ENCODE measurements at regions not wholly inside any gene's neighbourhood (a gene's known extent, or its start where the extent isn't known, plus 50 kb on each side); places are given as distances from the start of the nearest gene placed in this dataset.

DNA sequence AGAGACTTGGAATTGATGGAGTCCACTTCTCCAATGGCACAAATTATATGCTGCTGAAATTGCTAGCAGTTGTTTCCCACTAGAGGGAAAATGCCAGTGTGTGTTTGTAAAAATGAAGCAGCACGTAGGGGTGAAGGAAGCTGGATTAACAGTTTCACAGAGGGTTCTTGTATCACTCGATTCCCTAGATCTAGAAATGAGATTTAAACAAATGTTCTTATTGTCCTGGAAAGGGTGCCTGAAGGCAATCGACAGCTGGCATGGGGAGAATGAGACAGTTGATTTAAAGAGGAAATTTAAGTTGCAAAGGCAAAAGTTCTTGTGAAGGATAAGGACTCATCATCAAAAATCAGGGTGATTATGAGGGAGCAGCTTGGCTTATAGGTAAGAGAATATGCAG, 234.8 kb upstream of the ARPP21 start:
- no peaks in the 10 kb centered on the region for H3K4me1 ChIP-seq
- no peak overlapping the region for H3K27ac ChIP-seq
- H3K36me3 ChIP-seq: no peaks in the 10 kb centered on the region
- no peaks in the 10 kb centered on the region for H3K9me3 ChIP-seq
- intact Hi-C loops (cut with DNase I): no loop called here
- TF ChIP-seq CTCF (IDR thresholded peaks at IDR 0.05): no peak
- H3K27me3 ChIP-seq: no peaks in the 10 kb centered on the region
- no peak overlapping the region for H3K4me3 ChIP-seq
- DNase-seq (ENCODE audit: low spot score in 2 of 2): no peak

GRCh38 chr3:35408882-35409281, 230.4 kb upstream of the ARPP21 start:
- no peak for TF ChIP-seq CTCF (IDR thresholded peaks at IDR 0.05)
- intact Hi-C loops (cut with DNase I): no loop called here
- DNase-seq (ENCODE audit: low spot score in 2 of 2): no peak
- Histone ChIP-seq H3K36me3 (no peaks in the 10 kb centered on the region), H3K4me1 (no peaks in the 10 kb centered on the region), H3K9me3 (no peaks in the 10 kb centered on the region), H3K4me3 (no peak overlapping the region), H3K27me3 (no peaks in the 10 kb centered on the region), H3K27ac (no peak overlapping the region)

DNA sequence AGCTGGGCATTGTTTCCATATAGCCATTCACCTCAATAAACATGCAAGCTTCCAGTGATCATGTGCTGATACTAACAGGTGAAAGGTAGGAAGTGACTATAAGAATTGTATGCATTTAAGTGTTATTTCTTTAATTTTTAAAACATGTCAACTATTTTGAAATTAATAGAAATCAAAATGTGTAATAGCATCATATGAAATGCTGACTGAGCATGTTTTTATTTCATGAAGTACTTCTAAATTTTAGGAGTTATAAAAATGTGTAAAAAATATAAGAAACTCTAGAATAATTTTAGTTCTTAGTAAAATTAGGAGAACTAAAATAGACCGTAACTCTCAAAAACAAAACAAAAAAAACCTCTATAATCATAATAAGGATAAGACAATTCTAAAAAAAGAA, 229.3 kb upstream of the ARPP21 start:
- Histone ChIP-seq H3K4me1 (no peaks in the 10 kb centered on the region), H3K4me3 (no peak overlapping the region), H3K9me3 (no peaks in the 10 kb centered on the region), H3K36me3 (no peaks in the 10 kb centered on the region), H3K27ac (no peak overlapping the region), H3K27me3 (no peaks in the 10 kb centered on the region)
- intact Hi-C loops (cut with DNase I): no loop called here
- DNase-seq (ENCODE audit: low spot score in 2 of 2): no peak
- TF ChIP-seq CTCF (IDR thresholded peaks at IDR 0.05): no peak

DNA sequence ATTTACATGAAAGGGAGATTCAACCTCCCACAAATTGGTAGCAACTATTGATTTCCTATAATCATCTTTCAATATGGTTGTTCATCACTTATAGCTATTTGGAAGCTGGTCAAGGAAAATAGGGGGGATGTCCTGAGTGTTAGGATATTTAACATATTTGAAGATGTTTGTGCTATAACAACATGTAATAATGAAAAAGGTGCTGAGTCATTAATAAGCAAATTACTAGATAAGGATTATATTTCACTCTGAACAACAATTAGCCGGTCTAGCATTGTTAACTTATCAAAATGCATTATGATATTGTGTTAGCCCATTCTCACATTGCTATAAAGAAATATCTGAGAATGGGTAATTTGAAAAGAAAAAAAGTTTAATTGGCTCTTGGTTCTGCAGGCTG, 225.8 kb upstream of the ARPP21 start:
- no peak for TF ChIP-seq CTCF (IDR thresholded peaks at IDR 0.05)
- Histone ChIP-seq H3K9me3 (no peaks in the 10 kb centered on the region), H3K4me1 (no peaks in the 10 kb centered on the region), H3K27me3 (no peaks in the 10 kb centered on the region), H3K4me3 (no peak overlapping the region), H3K27ac (no peak overlapping the region), H3K36me3 (no peaks in the 10 kb centered on the region)
- DNase-seq (ENCODE audit: low spot score in 2 of 2): no peak
- intact Hi-C loops (cut with DNase I): no loop called here

DNA sequence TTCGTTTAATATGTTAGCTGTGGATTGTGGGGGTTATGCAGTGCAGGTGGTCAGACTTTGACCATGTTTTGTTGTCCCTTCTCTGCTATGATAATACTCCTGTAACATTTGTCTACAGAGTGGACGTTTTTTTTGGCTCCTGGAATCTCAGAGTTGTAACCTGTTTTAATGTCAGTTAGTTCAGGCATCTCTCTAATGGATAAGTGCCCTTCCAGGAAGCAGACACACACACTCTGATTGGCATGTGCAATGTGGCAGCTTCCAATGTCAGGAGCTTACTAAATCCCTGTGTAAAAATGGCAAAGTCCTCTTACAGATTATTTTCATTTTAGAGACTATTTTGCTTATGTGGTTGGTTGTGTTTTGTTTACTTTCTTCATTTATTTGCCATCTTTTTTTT, 222.2 kb upstream of the ARPP21 start:
- no peaks in the 10 kb centered on the region for H3K27me3 ChIP-seq
- no peak overlapping the region for H3K27ac ChIP-seq
- H3K9me3 ChIP-seq: no peaks in the 10 kb centered on the region
- H3K4me3 ChIP-seq: no peak overlapping the region
- intact Hi-C loops (cut with DNase I): no loop called here
- TF ChIP-seq CTCF (IDR thresholded peaks at IDR 0.05): no peak
- H3K36me3 ChIP-seq: no peaks in the 10 kb centered on the region
- peaks cover 0 to under 1% of the 10 kb centered on the region in 2 donors for H3K4me1 ChIP-seq
- DNase-seq (ENCODE audit: low spot score in 2 of 2): no peak

GRCh38 chr3:35422101-35422500, 217.2 kb upstream of the ARPP21 start:
- no peak for TF ChIP-seq CTCF (IDR thresholded peaks at IDR 0.05)
- no peaks in the 10 kb centered on the region for H3K9me3 ChIP-seq
- no peak overlapping the region for H3K27ac ChIP-seq
- peaks cover 0 to 9% of the 10 kb centered on the region in 2 donors for H3K4me1 ChIP-seq
- no peaks in the 10 kb centered on the region for H3K27me3 ChIP-seq
- intact Hi-C loops (cut with DNase I): no loop called here
- DNase-seq (ENCODE audit: low spot score in 2 of 2): no peak
- no peak overlapping the region for H3K4me3 ChIP-seq
- no peaks in the 10 kb centered on the region for H3K36me3 ChIP-seq

All from ascending aorta (tissue), 2 donors.